ENCODE measurements at regions not wholly inside any gene's neighbourhood (a gene's known extent, or its start where the extent isn't known, plus 50 kb on each side); places are given as distances from the start of the nearest gene placed in this dataset.

DNA sequence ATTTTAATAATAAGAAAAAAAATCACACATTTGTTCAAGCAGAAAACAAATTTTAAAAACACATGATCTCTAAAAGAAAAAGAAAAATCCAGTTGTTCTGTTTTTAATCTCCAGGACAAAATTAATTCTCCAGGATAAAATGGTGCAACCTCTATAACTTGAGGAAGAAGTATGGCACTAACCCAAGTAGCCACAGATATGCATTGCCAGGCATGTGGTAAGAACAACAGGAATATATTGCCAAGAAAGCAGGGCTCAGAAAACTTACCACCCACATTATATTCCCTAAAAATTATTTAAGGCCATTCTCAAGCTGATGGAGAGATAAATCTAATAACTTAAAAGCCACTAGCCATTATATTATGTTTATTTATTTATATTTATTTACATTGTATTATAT, 295.7 kb upstream of the TMCO5A start:
- FAIRE-seq = no peak
- TF ChIP-seq POLR2AphosphoS5 (IDR thresholded peaks at IDR 0.05; ENCODE audit: low read depth, low read length) (no peak), POLR2A (IDR thresholded peaks at IDR 0.05; ENCODE audit: low read depth, low read length) (no peak), TAF1 (IDR thresholded peaks at IDR 0.05; ENCODE audit: borderline replicate concordance, low read depth, low read length) (no peak)
- DNase-seq (ENCODE audit: insufficient read length) = no peak

DNA sequence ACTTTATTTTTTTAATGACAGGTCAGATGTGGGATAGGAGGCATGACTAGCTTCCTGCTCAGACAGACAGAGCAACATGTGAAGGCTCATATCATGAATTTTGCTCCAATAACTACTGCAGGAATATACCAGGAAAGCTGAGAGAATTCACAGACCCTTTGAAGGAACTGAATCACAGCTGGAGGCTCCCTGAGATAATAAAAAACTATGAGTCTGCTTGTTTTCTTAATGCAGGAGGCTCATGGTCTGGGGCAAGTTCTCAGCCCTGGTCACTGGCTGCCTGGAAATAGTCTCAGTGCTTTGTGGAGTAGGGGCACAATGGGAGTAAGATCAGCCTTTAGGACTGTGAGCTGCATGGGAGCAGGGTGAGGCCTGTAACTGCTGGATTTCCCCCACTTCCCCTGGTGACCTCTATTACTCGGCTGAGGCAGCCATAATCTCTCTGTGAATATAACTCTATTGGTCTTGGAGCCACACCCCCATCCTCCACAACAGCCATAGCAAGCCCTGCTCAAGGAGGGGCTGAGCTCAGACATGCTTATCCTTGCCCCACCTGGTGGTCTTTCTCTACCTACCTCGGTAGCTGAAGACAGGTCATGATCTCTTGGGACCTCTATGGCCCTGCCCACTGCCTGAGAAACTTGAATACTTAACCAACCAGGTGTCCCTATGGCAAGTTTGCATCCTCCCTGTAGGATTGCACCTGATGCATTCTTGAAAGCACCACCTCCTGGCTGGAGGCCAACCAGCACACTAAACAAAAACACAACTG, 281.6 kb upstream of the TMCO5A start:
- FAIRE-seq (no peak), DNase-seq (ENCODE audit: insufficient read length) (no peak)
- TF ChIP-seq POLR2AphosphoS5 (IDR thresholded peaks at IDR 0.05; ENCODE audit: low read depth, low read length) = no peak
- TF ChIP-seq POLR2A (IDR thresholded peaks at IDR 0.05; ENCODE audit: low read depth, low read length) = no peak

DNA sequence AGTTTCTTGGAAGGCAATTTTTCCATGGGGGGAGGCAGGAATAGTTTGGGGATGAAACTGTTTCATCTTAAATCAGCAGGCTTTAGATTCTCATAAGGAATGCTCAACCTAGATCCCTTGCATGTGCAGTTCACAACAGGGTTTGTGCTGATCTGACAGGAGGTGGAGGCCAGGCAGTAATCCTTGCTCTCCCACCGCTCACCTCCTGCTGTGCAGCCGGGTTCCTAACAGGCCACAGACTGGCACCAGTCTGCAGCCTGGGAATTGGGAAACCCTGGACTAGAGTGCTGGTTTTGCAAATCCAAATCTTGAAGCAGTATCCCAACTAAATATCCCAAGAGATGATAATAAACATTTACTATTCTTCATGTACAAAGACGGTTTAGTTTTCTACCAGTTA, 256.3 kb upstream of the TMCO5A start:
- no peak for DNase-seq (ENCODE audit: insufficient read length)
- FAIRE-seq = no peak
- no peak for TF ChIP-seq POLR2AphosphoS5 (IDR thresholded peaks at IDR 0.05; ENCODE audit: low read depth, low read length)
- TF ChIP-seq TAF1 (IDR thresholded peaks at IDR 0.05; ENCODE audit: borderline replicate concordance, low read depth, low read length) = no peak
- TF ChIP-seq POLR2A (IDR thresholded peaks at IDR 0.05; ENCODE audit: low read depth, low read length) = no peak

- TF ChIP-seq POLR2A (IDR thresholded peaks at IDR 0.05; ENCODE audit: low read depth, low read length) (no peak), POLR2AphosphoS5 (IDR thresholded peaks at IDR 0.05; ENCODE audit: low read depth, low read length) (no peak), TAF1 (IDR thresholded peaks at IDR 0.05; ENCODE audit: borderline replicate concordance, low read depth, low read length) (no peak)
- FAIRE-seq = no peak
- DNase-seq (ENCODE audit: insufficient read length) = no peak
Measured at GRCh38 chr15:37679627-37680026, 254.8 kb upstream of the TMCO5A start.

- DNase-seq (ENCODE audit: insufficient read length) (no peak), FAIRE-seq (no peak)
- TF ChIP-seq POLR2A (IDR thresholded peaks at IDR 0.05; ENCODE audit: low read depth, low read length) = no peak
- TF ChIP-seq TAF1 (IDR thresholded peaks at IDR 0.05; ENCODE audit: borderline replicate concordance, low read depth, low read length) = no peak
- TF ChIP-seq POLR2AphosphoS5 (IDR thresholded peaks at IDR 0.05; ENCODE audit: low read depth, low read length) = no peak
Measured at GRCh38 chr15:37682304-37682703, 252.1 kb upstream of the TMCO5A start.

- TF ChIP-seq POLR2A (IDR thresholded peaks at IDR 0.05; ENCODE audit: low read depth, low read length) (no peak), TAF1 (IDR thresholded peaks at IDR 0.05; ENCODE audit: borderline replicate concordance, low read depth, low read length) (no peak), POLR2AphosphoS5 (IDR thresholded peaks at IDR 0.05; ENCODE audit: low read depth, low read length) (no peak)
- DNase-seq (ENCODE audit: insufficient read length) (no peak), FAIRE-seq (no peak)
Measured at GRCh38 chr15:37691911-37692310, 242.5 kb upstream of the TMCO5A start.

DNA sequence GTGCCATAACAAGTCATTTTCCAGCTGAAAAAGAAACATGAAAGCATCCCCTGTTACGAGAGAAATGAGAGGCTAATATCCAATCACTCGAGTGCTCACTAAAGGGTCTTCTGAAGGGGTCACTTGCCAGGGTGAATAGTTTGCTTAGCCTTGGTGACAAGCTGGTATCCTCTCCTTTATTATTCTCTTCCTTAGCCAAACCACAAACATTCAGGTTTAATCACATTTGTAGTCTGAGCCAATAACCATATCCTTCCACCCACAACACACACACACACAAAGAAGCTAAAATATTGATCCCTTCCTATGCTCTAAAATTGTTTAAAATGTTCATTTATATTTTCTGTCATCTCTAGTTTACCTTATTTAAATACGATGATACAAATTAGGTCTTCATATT, 240.5 kb upstream of the TMCO5A start:
- DNase-seq (ENCODE audit: insufficient read length) (no peak), FAIRE-seq (no peak)
- TF ChIP-seq POLR2A (IDR thresholded peaks at IDR 0.05; ENCODE audit: low read depth, low read length) (no peak), TAF1 (IDR thresholded peaks at IDR 0.05; ENCODE audit: borderline replicate concordance, low read depth, low read length) (no peak), POLR2AphosphoS5 (IDR thresholded peaks at IDR 0.05; ENCODE audit: low read depth, low read length) (no peak)

- FAIRE-seq = no peak
Measured at GRCh38 chr15:37695719-37696118, 238.7 kb upstream of the TMCO5A start.

DNA sequence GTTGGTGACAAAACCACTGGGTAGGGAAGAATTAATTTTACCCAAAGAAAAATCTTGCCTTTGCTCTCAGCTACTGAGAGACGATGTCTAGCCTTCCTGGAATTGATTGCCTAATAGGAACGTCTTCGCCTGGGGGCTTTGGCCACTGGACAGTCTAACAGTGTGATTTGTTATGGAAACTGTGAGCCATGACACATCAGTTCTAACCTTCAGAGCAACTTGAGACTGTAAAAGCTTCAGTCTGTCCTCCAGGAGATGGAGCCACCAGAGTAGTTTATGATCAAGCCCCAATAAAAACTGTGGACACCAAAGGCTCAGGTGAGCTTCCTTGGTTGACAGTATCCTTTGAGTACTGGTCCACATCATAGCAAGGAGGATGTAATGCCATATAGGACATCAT, 235.8 kb upstream of the TMCO5A start:
- TF ChIP-seq TAF1 (IDR thresholded peaks at IDR 0.05; ENCODE audit: borderline replicate concordance, low read depth, low read length) (no peak), POLR2AphosphoS5 (IDR thresholded peaks at IDR 0.05; ENCODE audit: low read depth, low read length) (no peak), POLR2A (IDR thresholded peaks at IDR 0.05; ENCODE audit: low read depth, low read length) (no peak)
- FAIRE-seq (no peak), DNase-seq (ENCODE audit: insufficient read length) (no peak)

More at GRCh38 chr15:37695719-37696118, 238.7 kb upstream of the TMCO5A start:
- no peak for DNase-seq (ENCODE audit: insufficient read length)
- TF ChIP-seq POLR2A (IDR thresholded peaks at IDR 0.05; ENCODE audit: low read depth, low read length) (no peak), POLR2AphosphoS5 (IDR thresholded peaks at IDR 0.05; ENCODE audit: low read depth, low read length) (no peak), TAF1 (IDR thresholded peaks at IDR 0.05; ENCODE audit: borderline replicate concordance, low read depth, low read length) (no peak)

DNA sequence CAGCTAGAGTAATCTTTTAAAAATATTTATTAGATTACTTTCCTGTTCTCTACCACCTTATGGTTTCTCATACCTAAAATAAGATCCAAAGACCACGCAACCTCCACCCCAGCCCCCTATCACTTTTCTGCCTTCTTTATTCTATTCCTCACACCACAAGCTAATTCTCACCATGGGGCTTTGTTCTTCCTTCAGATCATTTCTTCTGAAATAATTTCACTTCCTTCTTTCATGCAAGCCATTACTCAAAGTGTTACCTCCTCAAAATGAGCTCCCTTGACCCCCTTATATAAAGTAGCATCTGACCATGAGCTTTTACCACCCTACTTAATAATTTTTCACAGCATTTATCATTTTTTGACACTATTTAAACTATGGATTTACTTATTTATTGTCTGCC, 233.2 kb upstream of the TMCO5A start:
- TF ChIP-seq POLR2AphosphoS5 (IDR thresholded peaks at IDR 0.05; ENCODE audit: low read depth, low read length) = no peak
- TF ChIP-seq POLR2A (IDR thresholded peaks at IDR 0.05; ENCODE audit: low read depth, low read length) = no peak
- no peak for TF ChIP-seq TAF1 (IDR thresholded peaks at IDR 0.05; ENCODE audit: borderline replicate concordance, low read depth, low read length)
- no peak for FAIRE-seq
- no peak for DNase-seq (ENCODE audit: insufficient read length)

DNA sequence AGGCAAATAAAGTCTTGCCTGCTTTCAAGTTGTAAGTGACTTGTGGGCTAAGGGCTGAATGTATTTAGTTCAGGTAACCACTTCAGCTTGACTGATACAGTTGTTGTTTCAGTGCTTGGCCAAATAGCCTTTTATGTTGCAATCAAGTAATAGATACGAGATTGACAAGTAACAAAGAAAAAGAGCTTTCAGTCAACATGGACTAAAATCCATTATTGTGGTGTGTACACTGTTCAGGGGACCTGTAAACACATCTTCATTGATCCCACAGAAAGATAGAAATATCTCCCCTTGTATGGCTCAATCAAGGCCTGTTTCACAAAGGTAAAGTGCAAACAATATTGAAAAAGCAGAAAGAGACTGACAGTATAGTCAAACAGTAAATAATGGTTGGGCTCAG, 224.8 kb upstream of the TMCO5A start:
- FAIRE-seq = no peak
- DNase-seq (ENCODE audit: insufficient read length) = no peak
- no peak for TF ChIP-seq POLR2AphosphoS5 (IDR thresholded peaks at IDR 0.05; ENCODE audit: low read depth, low read length)
- no peak for TF ChIP-seq TAF1 (IDR thresholded peaks at IDR 0.05; ENCODE audit: borderline replicate concordance, low read depth, low read length)
- TF ChIP-seq POLR2A (IDR thresholded peaks at IDR 0.05; ENCODE audit: low read depth, low read length) = no peak

DNA sequence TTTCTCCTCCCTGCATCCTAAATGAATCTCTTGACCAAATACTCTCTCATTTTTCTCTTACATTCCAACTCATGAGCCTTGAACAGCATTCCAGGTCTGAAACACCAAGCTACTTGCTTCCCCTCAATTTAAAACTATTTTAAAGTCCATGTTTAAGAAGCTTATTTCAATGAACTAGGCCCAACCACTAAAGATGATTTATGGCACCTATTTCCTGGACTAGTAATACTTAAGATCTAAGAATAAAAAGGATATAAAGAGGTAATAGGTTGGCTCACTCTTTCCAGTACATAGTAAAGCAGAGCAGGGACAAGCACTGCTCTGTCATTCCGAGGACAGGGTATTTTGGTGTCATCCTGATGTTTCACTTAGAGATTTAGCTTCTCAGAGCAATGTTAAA, 219.3 kb upstream of the TMCO5A start:
- TF ChIP-seq POLR2A (IDR thresholded peaks at IDR 0.05; ENCODE audit: low read depth, low read length) (no peak), POLR2AphosphoS5 (IDR thresholded peaks at IDR 0.05; ENCODE audit: low read depth, low read length) (no peak), TAF1 (IDR thresholded peaks at IDR 0.05; ENCODE audit: borderline replicate concordance, low read depth, low read length) (no peak)
- DNase-seq (ENCODE audit: insufficient read length) = no peak
- no peak for FAIRE-seq
